GM23338 (cell line): ENCODE measurements at regions not wholly inside any gene's neighbourhood (a gene's known extent, or its start where the extent isn't known, plus 50 kb on each side); places are given as distances from the start of the nearest gene placed in this dataset.

Experiments used
- CTCF ChIP-seq, 2 experiments: fragments of 200-600 bp in 1 of 2; sonication (generic) in 1 of 2; conservative IDR thresholded peaks; 2 replicates each; pipeline versions ENCODE4 v1.5.1 to v1.6.1; 2016 to 2017; ENCODE audit warnings: antibody characterized with exemption in 2 of 2, low read depth in 2 of 2, mild to moderate bottlenecking in 2 of 2, moderate library complexity in 1 of 2
- EZH2 ChIP-seq: fragments of 200-600 bp; sonication (generic); IDR thresholded peaks from one replicate; pipeline ENCODE4 v1.8.0; 2017; ENCODE audit warnings: antibody characterized with exemption, mild to moderate bottlenecking, low read depth; ENCODE audit not compliant: unreplicated experiment
- POLR2AphosphoS5 ChIP-seq: IDR thresholded peaks from 2 replicates; pipeline ENCODE4 v1.6.1; 2016; ENCODE audit warnings: antibody characterized with exemption, low read depth

DNA sequence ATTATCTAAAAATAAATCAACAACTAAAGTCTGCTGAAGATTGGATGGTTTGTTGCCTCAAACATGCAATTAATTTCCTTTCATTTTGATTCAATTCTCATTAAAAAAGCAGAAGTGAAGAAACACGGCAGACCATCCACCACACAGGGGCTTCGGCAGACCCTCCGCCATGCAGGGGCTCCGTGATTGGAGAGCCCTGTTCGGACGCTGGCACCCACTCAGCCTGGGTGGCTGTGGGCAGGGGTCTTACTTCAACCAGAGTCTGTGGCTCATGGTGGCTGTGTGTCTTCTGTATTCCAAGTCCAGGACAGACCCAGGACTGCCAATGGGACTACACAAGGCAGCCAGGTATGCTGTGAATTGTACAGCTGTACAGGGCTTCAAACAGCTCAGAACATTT lies 86.9 kb upstream of the FRMD1 start:
- TF ChIP-seq CTCF (conservative IDR thresholded peaks at IDR 0.05; ENCODE audit: low read depth in 2 of 2) (no peak), EZH2 (no peak), POLR2AphosphoS5 (no peak)
